Loucy (cell line): ENCODE measurements at regions not wholly inside any gene's neighbourhood (a gene's known extent, or its start where the extent isn't known, plus 50 kb on each side); places are given as distances from the start of the nearest gene placed in this dataset.

Experiments used
- H2AFZ ChIP-seq: fragments of 200-600 bp; sonication (generic); 2 replicates; pipeline ENCODE4 v1.6.0; 2016; ENCODE audit warnings: antibody characterized with exemption, mild to moderate bottlenecking, low read length, moderate library complexity
- H3F3A ChIP-seq: fragments of 200-600 bp; 2 replicates; pipeline ENCODE4 v1.6.0; 2016; ENCODE audit warnings: antibody characterized with exemption, low read depth, mild to moderate bottlenecking
- H3K27me3 ChIP-seq: fragments of 200-600 bp; sonication (generic); 2 replicates; pipeline ENCODE4 v1.6.1; 2014; ENCODE audit warnings: low read length, mild to moderate bottlenecking; ENCODE audit not compliant: insufficient read depth, poor library complexity, severe bottlenecking
- H3K36me3 ChIP-seq: fragments of 200-600 bp; sonication (generic); 2 replicates; pipeline ENCODE4 v1.6.1; 2016; ENCODE audit warnings: low read length; ENCODE audit not compliant: insufficient read depth
- H3K4me1 ChIP-seq: fragments of 200-600 bp; sonication (generic); 2 replicates; pipeline ENCODE4 v1.5.1; 2014; ENCODE audit warnings: low read length, mild to moderate bottlenecking; ENCODE audit not compliant: insufficient read depth, poor library complexity, severe bottlenecking
- H3K4me2 ChIP-seq: fragments of 200-600 bp; sonication (generic); 2 replicates; pipeline ENCODE4 v1.6.0; 2014; ENCODE audit warnings: antibody characterized with exemption, low read length, low read depth, mild to moderate bottlenecking; ENCODE audit not compliant: poor library complexity, severe bottlenecking
- H3K4me3 ChIP-seq: fragments of 200-600 bp; sonication (generic); 2 replicates; pipeline ENCODE4 v1.5.1; 2014; ENCODE audit warnings: low read length, mild to moderate bottlenecking, mixed read lengths; ENCODE audit not compliant: poor library complexity, severe bottlenecking
- H3K79me2 ChIP-seq: fragments of 200-600 bp; sonication (generic); 2 replicates; pipeline ENCODE4 v1.6.1; 2014; ENCODE audit warnings: low read length; ENCODE audit not compliant: insufficient read depth
- H3K9ac ChIP-seq: fragments of 200-600 bp; sonication (generic); 2 replicates; pipeline ENCODE4 v1.6.0; 2014; ENCODE audit warnings: mild to moderate bottlenecking, low read depth, low read length, moderate library complexity; ENCODE audit not compliant: poor library complexity, severe bottlenecking
- H3K9me2 ChIP-seq: fragments of 200-600 bp; sonication (generic); replicated peaks from 2 replicates; pipeline ENCODE4 v1.6.1; 2016; ENCODE audit warnings: low read depth, low read length, mixed read lengths
- H3K9me3 ChIP-seq: fragments of 200-600 bp; sonication (generic); 2 replicates; pipeline ENCODE4 v1.6.1; 2014; ENCODE audit warnings: mild to moderate bottlenecking, antibody characterized with exemption, low read length, low read depth; ENCODE audit not compliant: insufficient read depth
- H4K20me1 ChIP-seq: fragments of 200-600 bp; sonication (generic); 2 replicates; pipeline ENCODE4 v1.6.0; 2014; ENCODE audit warnings: antibody characterized with exemption, low read length, mild to moderate bottlenecking; ENCODE audit not compliant: insufficient read depth, poor library complexity, severe bottlenecking
- EZH2phosphoT487 ChIP-seq: fragments of 200-600 bp; IDR thresholded peaks from 2 replicates; pipeline ENCODE4 v1.6.1; 2018; ENCODE audit warnings: antibody characterized with exemption, mild to moderate bottlenecking, moderate library complexity, borderline replicate concordance
- TF ChIP-seq, protein P1 (sequence below): fragments of 200-600 bp; sonication (generic); conservative IDR thresholded peaks from 2 replicates; pipeline ENCODE4 v1.5.1; 2014; ENCODE audit warnings: mild to moderate bottlenecking, antibody characterized with exemption, low read length

GRCh38 chr16:50908468-50908867 lies 166.6 kb downstream of the CYLD start:
- H3K27me3 ChIP-seq, result no peaks in the 10 kb centered on the region

GRCh38 chr16:50906454-50906853 lies 164.6 kb downstream of the CYLD start:
- Histone ChIP-seq H2AFZ (no peak overlapping the region), H4K20me1 (no peaks in the 10 kb centered on the region), H3K9me2 (no peaks in the 10 kb centered on the region), H3F3A (no peaks in the 10 kb centered on the region), H3K9me3 (no peaks in the 10 kb centered on the region), H3K4me3 (no peak overlapping the region), H3K4me1 (no peaks in the 10 kb centered on the region), H3K79me2 (no peaks in the 10 kb centered on the region), H3K4me2 (no peak overlapping the region), H3K9ac (no peak overlapping the region), H3K36me3 (no peaks in the 10 kb centered on the region), H3K27me3 (no peaks in the 10 kb centered on the region)
- TF ChIP-seq, protein P1, sequence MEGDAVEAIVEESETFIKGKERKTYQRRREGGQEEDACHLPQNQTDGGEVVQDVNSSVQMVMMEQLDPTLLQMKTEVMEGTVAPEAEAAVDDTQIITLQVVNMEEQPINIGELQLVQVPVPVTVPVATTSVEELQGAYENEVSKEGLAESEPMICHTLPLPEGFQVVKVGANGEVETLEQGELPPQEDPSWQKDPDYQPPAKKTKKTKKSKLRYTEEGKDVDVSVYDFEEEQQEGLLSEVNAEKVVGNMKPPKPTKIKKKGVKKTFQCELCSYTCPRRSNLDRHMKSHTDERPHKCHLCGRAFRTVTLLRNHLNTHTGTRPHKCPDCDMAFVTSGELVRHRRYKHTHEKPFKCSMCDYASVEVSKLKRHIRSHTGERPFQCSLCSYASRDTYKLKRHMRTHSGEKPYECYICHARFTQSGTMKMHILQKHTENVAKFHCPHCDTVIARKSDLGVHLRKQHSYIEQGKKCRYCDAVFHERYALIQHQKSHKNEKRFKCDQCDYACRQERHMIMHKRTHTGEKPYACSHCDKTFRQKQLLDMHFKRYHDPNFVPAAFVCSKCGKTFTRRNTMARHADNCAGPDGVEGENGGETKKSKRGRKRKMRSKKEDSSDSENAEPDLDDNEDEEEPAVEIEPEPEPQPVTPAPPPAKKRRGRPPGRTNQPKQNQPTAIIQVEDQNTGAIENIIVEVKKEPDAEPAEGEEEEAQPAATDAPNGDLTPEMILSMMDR, result no peak
- TF ChIP-seq EZH2phosphoT487, result no peak

More at GRCh38 chr16:50908468-50908867, 166.6 kb downstream of the CYLD start:
- Histone ChIP-seq H3K4me3 (no peak overlapping the region), H4K20me1 (no peaks in the 10 kb centered on the region), H3K36me3 (no peaks in the 10 kb centered on the region), H3K9me3 (no peaks in the 10 kb centered on the region; the same call in 1 of the 2 replicates), H3K4me1 (no peaks in the 10 kb centered on the region), H3K9ac (no peak overlapping the region), H2AFZ (no peak overlapping the region), H3K79me2 (no peaks in the 10 kb centered on the region), H3K4me2 (no peak overlapping the region), H3F3A (no peaks in the 10 kb centered on the region), H3K9me2 (no peaks in the 10 kb centered on the region)
- no peak for TF ChIP-seq EZH2phosphoT487
- TF ChIP-seq, protein P1, result no peak

- no peaks in the 10 kb centered on the region for H3K27me3 ChIP-seq
- no peaks in the 10 kb centered on the region for H3K4me1 ChIP-seq
- no peaks in the 10 kb centered on the region for H4K20me1 ChIP-seq
- H2AFZ ChIP-seq, result no peak overlapping the region
- no peaks in the 10 kb centered on the region for H3K9me2 ChIP-seq
- no peak overlapping the region for H3K9ac ChIP-seq
- no peaks in the 10 kb centered on the region for H3F3A ChIP-seq
- H3K9me3 ChIP-seq, result no peaks in the 10 kb centered on the region
- H3K4me2 ChIP-seq, result no peak overlapping the region
- H3K4me3 ChIP-seq, result no peak overlapping the region
- TF ChIP-seq, protein P1, result no peak
- TF ChIP-seq EZH2phosphoT487, result no peak
- H3K79me2 ChIP-seq, result no peaks in the 10 kb centered on the region
- H3K36me3 ChIP-seq, result no peaks in the 10 kb centered on the region
These were observed 160.6 kb downstream of the CYLD start for GRCh38 chr16:50902457-50902856.
